Cerebellar cortex (tissue), 1 donor: ENCODE measurements at regions not wholly inside any gene's neighbourhood (a gene's known extent, or its start where the extent isn't known, plus 50 kb on each side); places are given as distances from the start of the nearest gene placed in this dataset.
A peak's percentile ranks its signal among the peaks of the same experiment; 100 is the strongest.
"Not testable (repeated sequence)": the region's sequence is repeated elsewhere in the genome, so short reads cannot be mapped to it uniquely, and the experiment has no call there.

Experiments used
- DNase-seq: peaks from one replicate; pipeline ENCODE4 v3.0.0-alpha.2; 2015; ENCODE audit warnings: low spot score

GRCh38 chr10:28991333-28992270 is 297.3 kb upstream of the LYZL1 start:
- DNase-seq: peak; percentile 65

DNA sequence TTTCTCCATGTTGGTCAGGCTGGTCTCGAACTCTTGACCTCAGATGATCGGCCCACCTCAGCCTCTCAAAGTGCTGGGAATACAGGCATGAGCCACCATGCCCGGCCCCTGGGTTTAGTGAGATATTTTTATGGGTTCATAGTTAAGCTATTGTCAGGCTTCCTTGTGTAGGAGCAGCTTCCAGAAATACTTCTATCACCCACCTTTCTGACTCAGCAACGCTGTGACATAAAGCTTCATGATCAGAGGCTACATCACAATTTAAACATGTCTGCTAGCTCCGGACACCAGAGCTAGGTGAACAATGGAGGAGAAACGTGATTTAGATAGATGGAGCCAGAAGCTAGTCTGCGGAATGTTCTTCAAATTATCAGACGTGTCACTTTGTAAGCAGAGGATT is 295.8 kb upstream of the LYZL1 start:
- no peak for DNase-seq

DNA sequence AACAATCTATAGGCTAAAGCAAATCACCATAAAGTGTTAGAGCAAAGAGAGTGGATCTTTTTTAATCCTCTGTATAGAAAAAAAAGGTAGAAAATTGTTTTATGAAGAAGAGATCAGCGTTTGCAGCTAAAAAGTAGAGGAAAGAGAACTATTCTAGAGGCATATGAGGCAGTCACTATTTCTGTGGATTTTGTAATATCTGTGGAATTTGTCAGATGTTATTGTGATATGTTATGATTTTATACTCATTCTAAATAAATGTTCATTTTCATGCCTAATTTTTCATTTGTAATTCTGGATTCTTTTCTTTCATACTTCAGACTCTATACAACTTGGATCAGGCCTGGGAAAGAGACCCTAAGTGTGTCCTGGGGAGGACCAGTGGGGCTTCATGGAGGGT is 295.0 kb upstream of the LYZL1 start:
- DNase-seq: no peak

- DNase-seq: not testable (repeated sequence)
These were observed 294.1 kb upstream of the LYZL1 start for GRCh38 chr10:28994802-28995201.

GRCh38 chr10:28995497-28995896 is 293.4 kb upstream of the LYZL1 start:
- no peak for DNase-seq

DNA sequence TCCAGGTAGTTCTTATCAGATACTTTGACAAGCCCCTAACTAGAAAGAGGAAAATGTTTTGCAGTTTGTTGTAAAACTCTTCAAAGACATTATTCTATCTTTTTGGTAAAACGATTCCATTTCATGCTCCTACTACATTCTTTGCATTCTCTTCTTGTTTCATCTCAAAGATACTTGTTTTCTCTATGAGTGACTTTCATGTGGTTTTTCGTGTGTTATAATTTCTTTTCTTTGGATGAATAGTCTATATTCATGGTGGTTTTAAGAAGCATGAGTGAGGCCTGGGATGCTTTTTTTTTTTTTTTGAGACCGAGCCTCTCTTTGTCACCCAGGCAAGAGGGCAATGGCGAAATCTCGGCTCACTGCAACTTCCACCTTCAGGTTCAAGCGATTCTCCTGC is 292.5 kb upstream of the LYZL1 start:
- DNase-seq: no peak

DNA sequence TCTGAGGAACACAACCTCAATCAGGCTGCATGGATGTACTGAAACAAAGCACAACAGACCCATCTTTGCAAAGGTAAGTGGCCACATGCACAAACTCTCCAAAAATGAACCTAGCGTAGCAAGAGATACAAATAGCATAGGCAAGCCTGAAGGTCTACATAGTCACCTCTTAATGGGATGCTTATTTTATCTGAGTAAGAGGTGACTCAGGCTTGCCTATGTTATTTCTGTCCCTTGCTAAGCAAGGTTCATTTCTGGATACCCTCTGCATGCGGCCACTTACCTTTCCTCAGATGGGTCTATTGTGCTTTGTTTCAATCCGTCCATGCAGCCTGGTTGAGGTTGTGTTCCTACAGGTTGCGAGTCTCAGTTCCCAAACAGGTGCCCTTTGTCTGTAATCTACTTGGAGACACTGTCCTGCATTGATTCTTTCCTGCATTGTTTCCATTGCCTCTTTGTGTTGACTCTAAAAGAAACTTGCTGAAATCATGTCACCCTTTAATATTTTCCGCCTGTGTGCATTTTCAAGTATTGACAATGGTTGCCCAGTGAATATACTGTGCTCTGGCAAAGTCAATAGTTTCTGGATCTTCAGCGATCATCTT is 291.8 kb upstream of the LYZL1 start:
- DNase-seq: no peak

DNA sequence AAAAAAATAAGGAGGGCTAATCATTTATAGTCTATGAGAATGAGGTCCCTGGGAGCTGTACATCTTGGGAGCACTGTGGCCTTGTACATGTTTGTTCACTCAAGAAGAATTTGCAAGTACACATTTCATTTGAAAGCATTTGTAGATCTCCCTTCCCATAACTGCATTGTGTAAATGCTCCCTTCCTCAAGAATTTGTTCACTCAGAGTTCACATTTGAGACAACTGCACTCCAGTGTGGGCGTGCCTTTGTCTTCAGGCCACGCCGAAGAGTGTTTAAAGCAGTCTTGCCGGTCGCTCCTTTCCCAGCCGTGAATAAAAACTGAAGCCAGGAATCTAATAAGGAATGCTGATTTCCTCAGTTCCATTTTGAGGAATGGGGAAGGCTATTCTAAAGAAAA is 291.1 kb upstream of the LYZL1 start:
- DNase-seq: no peak

- DNase-seq: no peak
These were observed 287.1 kb upstream of the LYZL1 start for GRCh38 chr10:29001801-29002200.

DNA sequence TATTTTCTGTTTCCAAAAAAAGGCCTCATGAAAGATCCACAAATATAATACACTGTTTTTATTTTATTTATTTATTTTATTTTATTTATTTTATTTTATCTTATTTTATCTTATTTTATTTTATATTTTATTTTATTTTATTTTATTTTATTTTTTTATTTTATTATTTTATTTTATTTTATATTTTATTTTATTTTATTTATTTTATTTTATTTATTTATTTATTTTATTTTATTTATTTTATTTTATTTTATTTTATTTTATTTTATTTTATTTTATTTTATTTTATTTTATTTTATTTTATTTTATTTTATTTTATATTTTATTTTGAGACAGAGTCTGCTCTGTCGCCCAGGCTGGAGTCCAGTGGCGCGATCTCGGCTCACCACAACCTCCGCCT is 285.9 kb upstream of the LYZL1 start:
- DNase-seq: not testable (repeated sequence)

- DNase-seq: no peak
These were observed 282.9 kb upstream of the LYZL1 start for GRCh38 chr10:29005988-29006387.

- no peak for DNase-seq
These were observed 281.5 kb upstream of the LYZL1 start for GRCh38 chr10:29007370-29007747.

- DNase-seq: no peak
These were observed 280.9 kb upstream of the LYZL1 start for GRCh38 chr10:29007748-29008610.

- no peak for DNase-seq
These were observed 279.4 kb upstream of the LYZL1 start for GRCh38 chr10:29009464-29009863.

- DNase-seq: no peak
These were observed 277.4 kb upstream of the LYZL1 start for GRCh38 chr10:29011516-29011915.

- no peak for DNase-seq
These were observed 275.8 kb upstream of the LYZL1 start for GRCh38 chr10:29012926-29013554.

GRCh38 chr10:29021591-29021990 is 267.3 kb upstream of the LYZL1 start:
- no peak for DNase-seq

DNA sequence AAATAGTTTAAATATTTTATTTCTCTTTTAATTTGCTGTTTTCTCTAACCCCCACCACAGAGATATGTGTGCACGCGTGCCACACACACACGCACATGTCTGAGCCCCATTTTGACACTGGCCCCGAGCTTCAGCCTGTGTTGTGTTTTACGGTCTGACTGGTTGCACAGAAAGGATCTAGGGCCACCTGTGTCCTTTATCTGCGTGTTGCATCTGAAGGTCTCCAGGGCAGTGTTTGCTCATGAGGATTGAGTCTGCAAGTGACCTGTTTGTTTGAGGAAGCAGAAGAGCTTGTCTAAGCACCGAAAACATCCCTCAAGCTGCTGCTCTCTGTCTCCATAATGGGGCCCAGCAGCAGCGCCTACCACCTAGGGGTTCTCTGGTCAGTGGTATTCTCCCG is 266.4 kb upstream of the LYZL1 start:
- DNase-seq: no peak

GRCh38 chr10:29023678-29024077 is 265.2 kb upstream of the LYZL1 start:
- DNase-seq: no peak

- DNase-seq: no peak
These were observed 262.6 kb upstream of the LYZL1 start for GRCh38 chr10:29026065-29026797.

DNA sequence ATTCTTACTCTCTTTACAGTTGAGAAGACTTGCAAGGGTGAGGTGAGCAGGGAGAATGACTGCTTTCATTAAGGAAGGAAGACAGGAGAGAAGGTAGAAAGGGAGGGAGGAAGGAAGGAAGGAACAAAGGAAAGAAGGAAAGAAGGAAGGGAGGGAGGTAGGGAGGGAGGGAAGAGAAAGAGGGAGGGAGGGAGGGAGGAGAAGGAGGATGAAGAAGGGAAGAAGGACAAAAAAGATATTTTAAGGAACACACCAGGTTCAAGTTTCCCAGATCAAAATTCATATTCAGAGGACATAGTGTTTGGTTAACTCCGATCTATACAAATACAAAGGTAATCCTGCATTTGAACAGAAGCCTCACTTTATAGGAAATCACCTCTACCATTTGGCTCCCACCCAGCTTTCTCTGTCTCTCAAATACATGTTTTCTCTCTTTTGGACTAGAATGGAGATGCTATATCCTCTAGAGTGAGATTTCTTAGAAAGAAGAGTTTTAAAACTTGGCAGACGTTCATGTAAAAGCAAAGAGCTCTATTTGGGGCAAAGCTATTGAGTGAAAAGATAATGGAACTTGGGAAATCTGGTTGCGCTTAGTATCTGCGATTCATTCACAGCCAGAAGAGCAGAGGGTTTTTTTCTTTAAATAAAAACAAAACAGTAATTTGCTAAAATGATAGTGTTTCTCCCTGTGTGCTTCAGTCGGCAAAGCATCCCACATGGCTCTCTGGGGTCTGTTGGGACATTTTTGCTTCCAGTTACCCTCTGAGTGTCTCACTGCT is 261.9 kb upstream of the LYZL1 start:
- no peak for DNase-seq
